ENCODE measurements at regions not wholly inside any gene's neighbourhood (a gene's known extent, or its start where the extent isn't known, plus 50 kb on each side); places are given as distances from the start of the nearest gene placed in this dataset.

GRCh38 chr6:163956571-163957407 is 542.3 kb downstream of the QKI start (continued):
- no peak for TF ChIP-seq MBD1 (CRISPR knock-in tag; IDR thresholded peaks at IDR 0.05)
- TF ChIP-seq MNT (conservative IDR thresholded peaks at IDR 0.05) = 0 out of 4 replicates have a peak, but pooled peaks of 1 of the 2 experiments have one; percentile 5
- no peak for TF ChIP-seq KLF1 (tag; IDR thresholded peaks at IDR 0.05)
- no peak for TF ChIP-seq ETV1 (tag; conservative IDR thresholded peaks at IDR 0.05; ENCODE audit: low read depth)
- TF ChIP-seq GTF3C2 (IDR thresholded peaks at IDR 0.05; ENCODE audit: borderline replicate concordance, extremely low read depth, insufficient read length) = no peak
- 0 out of 2 replicates have a peak, but pooled peaks have one; percentile 20 for TF ChIP-seq PKNOX1 (IDR thresholded peaks at IDR 0.05)
- peak; percentile 96 for TF ChIP-seq SMC3 (conservative IDR thresholded peaks at IDR 0.05; ENCODE audit: insufficient read depth, low read depth, low read length)
- TF ChIP-seq TFAP4 (CRISPR knock-in tag; IDR thresholded peaks at IDR 0.05; ENCODE audit: borderline replicate concordance) = peak; percentile 23; the same call in 1 of the 2 replicates
- no peak for TF ChIP-seq FOXK2 (conservative IDR thresholded peaks at IDR 0.05 in 1 of 2, IDR thresholded peaks at IDR 0.05 in 1 of 2; ENCODE audit: low read depth in 2 of 2)
- TF ChIP-seq ZBTB12 (CRISPR knock-in tag; IDR thresholded peaks at IDR 0.05) = 0 out of 2 replicates have a peak, but pooled peaks have one; percentile 9
- 0 out of 2 replicates have a peak, but pooled peaks have one; percentile 61 for TF ChIP-seq EZH2 (IDR thresholded peaks at IDR 0.05; ENCODE audit: borderline replicate concordance, low read depth, low read length)

Measured in K562 (cell line).